Ascending aorta (tissue), 2 donors: ENCODE measurements at regions not wholly inside any gene's neighbourhood (a gene's known extent, or its start where the extent isn't known, plus 50 kb on each side); places are given as distances from the start of the nearest gene placed in this dataset.

Experiments
- DNase-seq, 2 donors: peaks; one replicate each; pipeline ENCODE4 v3.0.0-alpha.2; 2019; ENCODE audit warnings: low spot score in 2 of 2
- H3K27ac ChIP-seq, 2 donors: fragments of 200-600 bp; sonication (generic); one replicate each; pipeline ENCODE4 v1.5.1; 2016 to 2017; ENCODE audit warnings: mild to moderate bottlenecking in 1 of 2
- H3K27me3 ChIP-seq: fragments of 200-600 bp; sonication (generic); one replicate; pipeline ENCODE4 v1.5.1; 2017
- H3K36me3 ChIP-seq, 2 donors: fragments of 200-600 bp; sonication (generic); one replicate each; pipeline ENCODE4 v1.5.1; 2016
- H3K4me1 ChIP-seq, 2 donors: fragments of 200-600 bp; sonication (generic); one replicate each; pipeline ENCODE4 v1.5.1; 2016 to 2017; ENCODE audit warnings: mild to moderate bottlenecking in 1 of 2
- H3K4me3 ChIP-seq, 2 donors: fragments of 200-600 bp; sonication (generic); one replicate each; pipeline ENCODE4 v1.5.1; 2016 to 2017; ENCODE audit warnings: mild to moderate bottlenecking in 1 of 2
- H3K9me3 ChIP-seq, 2 donors: fragments of 200-600 bp; sonication (generic); one replicate each; pipeline ENCODE4 v1.5.1; 2016
- CTCF ChIP-seq, 3 experiments: fragments of 200-600 bp in 2 of 3; fragments of 450-650 bp in 1 of 3; sonication (generic) in 2 of 3; IDR thresholded peaks; one replicate each; pipeline ENCODE4 v1.5.1; 2016 to 2019; ENCODE audit warnings: antibody characterized with exemption in 3 of 3, mild to moderate bottlenecking in 1 of 3, moderate library complexity in 1 of 3
- intact Hi-C: fragments of 100-400 bp; cut with DNase I; formaldehyde crosslinking; loops from one replicate; pipeline ENCODE4 v1.15.1; 2023

- Histone ChIP-seq H3K9me3 (no peaks in the 10 kb centered on the region), H3K27ac (no peak overlapping the region), H3K4me3 (no peak overlapping the region), H3K4me1 (no peaks in the 10 kb centered on the region), H3K36me3 (no peaks in the 10 kb centered on the region), H3K27me3 (no peaks in the 10 kb centered on the region)
- intact Hi-C loops = no loop called here
- no peak for DNase-seq
- TF ChIP-seq CTCF (IDR thresholded peaks at IDR 0.05) = no peak
Measured at GRCh38 chr9:135330685-135331590, 148.6 kb upstream of the PPP1R26 start.

DNA sequence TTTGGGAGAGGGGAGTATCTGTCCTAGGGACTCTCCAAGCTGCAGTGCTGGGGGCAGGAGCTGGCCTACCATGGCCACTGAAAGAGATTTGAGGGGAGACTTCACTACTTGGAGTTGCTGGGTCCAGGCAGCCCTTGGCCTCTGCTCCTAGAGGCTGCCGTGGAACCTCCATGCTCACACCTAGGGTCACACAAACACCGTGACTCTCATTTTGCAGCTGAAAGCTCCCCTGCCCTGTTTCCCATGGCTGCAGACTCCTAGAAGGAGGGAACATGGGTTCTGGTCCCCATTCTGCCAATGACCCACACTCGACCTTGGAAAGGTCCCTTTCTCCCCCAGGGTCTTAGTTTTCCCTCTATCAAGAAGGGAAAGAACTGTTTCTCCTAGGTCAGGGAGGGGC, 147.1 kb upstream of the PPP1R26 start:
- TF ChIP-seq CTCF (IDR thresholded peaks at IDR 0.05) = no peak
- H3K4me1 ChIP-seq = no peaks in the 10 kb centered on the region
- no peaks in the 10 kb centered on the region for H3K27me3 ChIP-seq
- H3K9me3 ChIP-seq = no peaks in the 10 kb centered on the region
- H3K27ac ChIP-seq = no peak overlapping the region
- H3K36me3 ChIP-seq = no peaks in the 10 kb centered on the region
- intact Hi-C loops = no loop called here
- DNase-seq = no peak
- H3K4me3 ChIP-seq = no peak overlapping the region

GRCh38 chr9:135332979-135333748, 146.4 kb upstream of the PPP1R26 start:
- H3K27me3 ChIP-seq = no peaks in the 10 kb centered on the region
- no peak for DNase-seq

GRCh38 chr9:135334953-135335460, 144.6 kb upstream of the PPP1R26 start:
- H3K36me3 ChIP-seq = no peaks in the 10 kb centered on the region
- no peaks in the 10 kb centered on the region for H3K27me3 ChIP-seq
- H3K27ac ChIP-seq = no peak overlapping the region
- DNase-seq = no peak
- H3K9me3 ChIP-seq = no peaks in the 10 kb centered on the region
- H3K4me1 ChIP-seq = no peaks in the 10 kb centered on the region
- H3K4me3 ChIP-seq = no peak overlapping the region
- TF ChIP-seq CTCF (IDR thresholded peaks at IDR 0.05) = no peak
- intact Hi-C loops = no loop called here

More at GRCh38 chr9:135332979-135333748, 146.4 kb upstream of the PPP1R26 start:
- TF ChIP-seq CTCF (IDR thresholded peaks at IDR 0.05) = no peak
- Histone ChIP-seq H3K27ac (no peak overlapping the region), H3K9me3 (no peaks in the 10 kb centered on the region), H3K4me1 (no peaks in the 10 kb centered on the region), H3K4me3 (no peak overlapping the region), H3K36me3 (no peaks in the 10 kb centered on the region)
- intact Hi-C loops = no loop called here

DNA sequence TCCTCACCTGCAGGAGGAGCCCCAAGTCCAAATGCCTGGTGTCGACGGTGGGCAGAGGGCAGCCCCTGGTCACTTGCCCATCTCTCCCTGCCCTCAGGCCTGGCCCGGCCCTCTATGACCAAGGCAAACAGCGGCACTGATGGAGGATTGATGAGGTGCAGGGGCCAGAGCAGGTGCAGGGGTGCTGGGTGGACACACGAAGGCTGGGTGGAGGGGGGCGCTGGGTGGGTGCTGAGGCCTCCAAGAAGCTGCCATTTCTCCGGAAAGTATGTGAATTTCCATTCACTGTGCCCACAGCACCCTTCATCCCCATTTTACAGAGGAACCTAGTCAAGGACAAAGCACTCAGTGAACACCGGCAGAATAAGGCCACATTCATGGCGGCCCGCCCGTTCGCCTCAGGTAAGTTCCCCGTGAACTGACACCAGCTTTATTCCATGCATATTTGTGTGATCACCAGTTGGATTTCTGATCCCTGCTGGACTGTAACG, 143.8 kb upstream of the PPP1R26 start:
- H3K4me1 ChIP-seq = no peaks in the 10 kb centered on the region
- intact Hi-C loops = no loop called here
- H3K27ac ChIP-seq = no peak overlapping the region
- no peak overlapping the region for H3K4me3 ChIP-seq
- H3K36me3 ChIP-seq = no peaks in the 10 kb centered on the region
- H3K27me3 ChIP-seq = no peaks in the 10 kb centered on the region
- no peak for DNase-seq
- H3K9me3 ChIP-seq = no peaks in the 10 kb centered on the region
- TF ChIP-seq CTCF (IDR thresholded peaks at IDR 0.05) = no peak
